ENCODE measurements at regions not wholly inside any gene's neighbourhood (a gene's known extent, or its start where the extent isn't known, plus 50 kb on each side); places are given as distances from the start of the nearest gene placed in this dataset.

- no peaks in the 10 kb centered on the region for H3K27me3 ChIP-seq (ENCODE audit: control insufficient read depth, insufficient read depth, low read length)
- H3K9ac ChIP-seq (ENCODE audit: low read length in 3 of 3): no peak overlapping the region
- H3K4me3 ChIP-seq (ENCODE audit: low read length in 3 of 3): no peak overlapping the region
- no peak overlapping the region for H3K27ac ChIP-seq (ENCODE audit: low read depth in 2 of 2, low read length in 2 of 2)
- FAIRE-seq: no peak
- H3K36me3 ChIP-seq (ENCODE audit: control insufficient read depth in 2 of 3, insufficient read depth in 3 of 3, low read length in 3 of 3): no peaks in the 10 kb centered on the region
- DNase-seq: no peak
- H3K4me1 ChIP-seq (ENCODE audit: control insufficient read depth in 2 of 3, insufficient read depth in 2 of 3, low read depth in 1 of 3, low read length in 3 of 3): no peaks in the 10 kb centered on the region
- TF ChIP-seq, protein P1, sequence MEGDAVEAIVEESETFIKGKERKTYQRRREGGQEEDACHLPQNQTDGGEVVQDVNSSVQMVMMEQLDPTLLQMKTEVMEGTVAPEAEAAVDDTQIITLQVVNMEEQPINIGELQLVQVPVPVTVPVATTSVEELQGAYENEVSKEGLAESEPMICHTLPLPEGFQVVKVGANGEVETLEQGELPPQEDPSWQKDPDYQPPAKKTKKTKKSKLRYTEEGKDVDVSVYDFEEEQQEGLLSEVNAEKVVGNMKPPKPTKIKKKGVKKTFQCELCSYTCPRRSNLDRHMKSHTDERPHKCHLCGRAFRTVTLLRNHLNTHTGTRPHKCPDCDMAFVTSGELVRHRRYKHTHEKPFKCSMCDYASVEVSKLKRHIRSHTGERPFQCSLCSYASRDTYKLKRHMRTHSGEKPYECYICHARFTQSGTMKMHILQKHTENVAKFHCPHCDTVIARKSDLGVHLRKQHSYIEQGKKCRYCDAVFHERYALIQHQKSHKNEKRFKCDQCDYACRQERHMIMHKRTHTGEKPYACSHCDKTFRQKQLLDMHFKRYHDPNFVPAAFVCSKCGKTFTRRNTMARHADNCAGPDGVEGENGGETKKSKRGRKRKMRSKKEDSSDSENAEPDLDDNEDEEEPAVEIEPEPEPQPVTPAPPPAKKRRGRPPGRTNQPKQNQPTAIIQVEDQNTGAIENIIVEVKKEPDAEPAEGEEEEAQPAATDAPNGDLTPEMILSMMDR (IDR thresholded peaks at IDR 0.05; ENCODE audit: borderline replicate concordance, extremely low read depth, insufficient read depth): no peak
- intact Hi-C loops (cut with DNase I): no loop called here
- H3K9me3 ChIP-seq (ENCODE audit: control insufficient read depth in 2 of 3, insufficient read depth in 1 of 3, low read length in 3 of 3): no peaks in the 10 kb centered on the region
Measured at GRCh38 chr5:148708854-148709253, 54.5 kb upstream of the HTR4 start.

DNA sequence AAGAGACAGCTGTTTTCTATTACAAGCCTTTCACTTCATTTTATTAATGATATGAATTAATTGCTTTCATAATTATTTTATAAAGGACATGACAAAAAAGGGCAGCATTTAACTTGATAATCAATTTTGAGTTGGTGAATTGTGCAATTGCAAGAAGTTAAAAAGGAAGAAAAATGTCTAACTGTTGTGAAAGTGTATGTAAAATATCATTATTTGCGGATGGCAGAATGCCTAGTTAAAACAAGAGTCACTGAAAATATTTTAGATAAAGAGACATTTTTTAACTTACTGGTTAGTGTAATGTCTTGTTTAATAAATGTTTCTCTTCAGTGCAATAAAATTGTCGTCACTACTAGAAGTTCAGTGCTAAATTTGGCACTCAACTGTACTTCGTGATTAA, 57.6 kb upstream of the HTR4 start:
- no peak for FAIRE-seq
- Histone ChIP-seq H3K9ac (ENCODE audit: low read length in 3 of 3) (no peak overlapping the region), H3K27me3 (ENCODE audit: control insufficient read depth, insufficient read depth, low read length) (no peaks in the 10 kb centered on the region), H3K4me3 (ENCODE audit: low read length in 3 of 3) (no peak overlapping the region), H3K4me1 (ENCODE audit: control insufficient read depth in 2 of 3, insufficient read depth in 2 of 3, low read depth in 1 of 3, low read length in 3 of 3) (no peaks in the 10 kb centered on the region), H3K9me3 (ENCODE audit: control insufficient read depth in 2 of 3, insufficient read depth in 1 of 3, low read length in 3 of 3) (no peaks in the 10 kb centered on the region), H3K27ac (ENCODE audit: low read depth in 2 of 2, low read length in 2 of 2) (no peak overlapping the region), H3K36me3 (ENCODE audit: control insufficient read depth in 2 of 3, insufficient read depth in 3 of 3, low read length in 3 of 3) (no peaks in the 10 kb centered on the region)
- DNase-seq: no peak
- TF ChIP-seq, protein P1 (IDR thresholded peaks at IDR 0.05; ENCODE audit: borderline replicate concordance, extremely low read depth, insufficient read depth): no peak
- intact Hi-C loops (cut with DNase I): no loop called here

DNA sequence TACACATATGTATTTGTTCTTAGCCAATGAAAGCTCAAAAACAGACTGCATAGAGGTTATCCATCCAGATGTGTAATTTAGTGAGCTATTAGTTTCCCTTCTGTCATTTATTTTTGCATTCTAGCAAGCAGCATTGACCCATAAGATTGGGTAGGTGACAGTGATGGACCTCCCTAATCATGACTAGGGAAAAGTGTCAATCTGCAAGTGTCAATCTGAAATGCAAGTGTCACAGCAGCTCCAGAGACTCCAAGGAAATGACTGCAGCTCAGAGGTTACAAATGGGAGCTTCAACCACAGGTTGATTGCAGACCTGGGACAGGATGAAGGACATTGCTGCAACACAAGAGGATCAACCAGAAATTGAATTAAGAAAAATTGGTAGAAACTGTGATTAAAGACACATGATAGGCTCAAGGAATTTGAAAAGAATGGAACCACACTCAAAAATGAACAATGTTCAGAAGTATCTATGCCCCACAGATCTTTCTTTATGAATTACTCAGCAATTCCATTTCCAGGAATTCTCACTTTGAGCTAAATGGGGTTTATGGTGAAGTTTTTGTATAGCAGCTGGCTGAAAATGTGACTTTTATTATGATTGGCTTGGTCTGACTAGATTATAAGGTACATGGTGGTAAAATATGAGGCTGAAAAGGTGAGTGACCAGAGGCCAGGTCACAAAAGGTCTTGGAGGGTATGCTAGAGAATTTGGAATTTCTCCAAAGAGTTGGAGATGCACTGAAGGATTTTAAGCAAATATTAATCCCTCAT, 59.6 kb upstream of the HTR4 start:
- TF ChIP-seq, protein P1 (IDR thresholded peaks at IDR 0.05; ENCODE audit: borderline replicate concordance, extremely low read depth, insufficient read depth): no peak

More for the DNA sequence above, 59.6 kb upstream of the HTR4 start:
- FAIRE-seq (no peak), DNase-seq (no peak)
- H3K27ac ChIP-seq (ENCODE audit: low read depth in 2 of 2, low read length in 2 of 2): no peak overlapping the region
- H3K9me3 ChIP-seq (ENCODE audit: control insufficient read depth in 2 of 3, insufficient read depth in 1 of 3, low read length in 3 of 3): no peaks in the 10 kb centered on the region
- H3K4me1 ChIP-seq (ENCODE audit: control insufficient read depth in 2 of 3, insufficient read depth in 2 of 3, low read depth in 1 of 3, low read length in 3 of 3): no peaks in the 10 kb centered on the region
- H3K4me3 ChIP-seq (ENCODE audit: low read length in 3 of 3): no peak overlapping the region
- H3K36me3 ChIP-seq (ENCODE audit: control insufficient read depth in 2 of 3, insufficient read depth in 3 of 3, low read length in 3 of 3): no peaks in the 10 kb centered on the region
- H3K27me3 ChIP-seq (ENCODE audit: control insufficient read depth, insufficient read depth, low read length): no peaks in the 10 kb centered on the region
- no peak overlapping the region for H3K9ac ChIP-seq (ENCODE audit: low read length in 3 of 3)
- intact Hi-C loops (cut with DNase I): no loop called here
